ENCODE measurements at regions not wholly inside any gene's neighbourhood (a gene's known extent, or its start where the extent isn't known, plus 50 kb on each side); places are given as distances from the start of the nearest gene placed in this dataset.

DNA sequence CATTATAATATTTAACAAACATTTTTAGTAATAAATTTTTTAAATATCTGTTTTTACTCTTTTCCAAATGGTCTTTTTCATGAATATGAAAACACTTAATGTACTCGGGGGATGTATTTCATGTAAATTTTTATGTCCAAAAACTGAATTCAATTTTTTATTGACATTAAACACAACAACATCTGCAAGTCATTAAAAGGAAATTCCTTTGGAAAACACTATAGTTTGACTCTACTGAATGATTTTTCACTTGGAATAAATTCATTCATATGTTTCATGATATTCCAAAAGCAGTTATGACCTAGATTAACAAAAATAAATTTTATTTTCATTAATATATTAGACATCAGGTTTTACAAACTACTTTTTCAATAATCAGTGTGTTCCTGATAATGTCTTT is 239.8 kb upstream of the AGTR1 start:
- Histone ChIP-seq H3K4me3 (ENCODE audit: low read length) (no peak overlapping the region), H3K79me2 (replicated peaks; ENCODE audit: insufficient read depth, low read length) (no peaks in the 10 kb centered on the region), H3K9ac (ENCODE audit: low read length) (no peak overlapping the region), H3K27ac (ENCODE audit: low read length) (no peak overlapping the region), H4K20me1 (ENCODE audit: insufficient read depth) (no peaks in the 10 kb centered on the region), H3K27me3 (ENCODE audit: insufficient read depth, low read depth, low read length) (no peaks in the 10 kb centered on the region), H3F3A (ENCODE audit: insufficient read depth, low read length, poor library complexity, severe bottlenecking) (no peaks in the 10 kb centered on the region), H3K9me2 (ENCODE audit: insufficient read depth, low read length) (no peaks in the 10 kb centered on the region), H3K9me3 (ENCODE audit: low read length) (no peaks in the 10 kb centered on the region), H2AFZ (ENCODE audit: low read depth, low read length) (no peak overlapping the region), H3K4me2 (ENCODE audit: low read length) (no peak overlapping the region), H3K36me3 (ENCODE audit: insufficient read depth, low read length) (no peaks in the 10 kb centered on the region)
- no peak for TF ChIP-seq RAD21 (conservative IDR thresholded peaks at IDR 0.05)
- TF ChIP-seq EZH2 (IDR thresholded peaks at IDR 0.05; ENCODE audit: borderline replicate concordance, insufficient read depth, low read length, poor library complexity, severe bottlenecking) = no peak
- TF ChIP-seq EP300 (conservative IDR thresholded peaks at IDR 0.05; ENCODE audit: poor library complexity, severe bottlenecking) = no peak
- TF ChIP-seq POLR2AphosphoS5 (IDR thresholded peaks at IDR 0.05) = no peak
- no peak for TF ChIP-seq MXI1 (conservative IDR thresholded peaks at IDR 0.05; ENCODE audit: poor library complexity, severe bottlenecking)
- TF ChIP-seq SMC3 (conservative IDR thresholded peaks at IDR 0.05; ENCODE audit: poor library complexity) = no peak

GRCh38 chr3:148459931-148460513 is 237.7 kb upstream of the AGTR1 start:
- TF ChIP-seq SMC3 (conservative IDR thresholded peaks at IDR 0.05; ENCODE audit: poor library complexity) (no peak), EZH2 (IDR thresholded peaks at IDR 0.05; ENCODE audit: borderline replicate concordance, insufficient read depth, low read length, poor library complexity, severe bottlenecking) (no peak), RAD21 (conservative IDR thresholded peaks at IDR 0.05) (peak; percentile 41), TAF1 (IDR thresholded peaks at IDR 0.05; ENCODE audit: low read depth) (no peak), MXI1 (conservative IDR thresholded peaks at IDR 0.05; ENCODE audit: poor library complexity, severe bottlenecking) (no peak), EP300 (conservative IDR thresholded peaks at IDR 0.05; ENCODE audit: poor library complexity, severe bottlenecking) (no peak), POLR2AphosphoS5 (IDR thresholded peaks at IDR 0.05) (no peak)
- TF ChIP-seq, protein P1, sequence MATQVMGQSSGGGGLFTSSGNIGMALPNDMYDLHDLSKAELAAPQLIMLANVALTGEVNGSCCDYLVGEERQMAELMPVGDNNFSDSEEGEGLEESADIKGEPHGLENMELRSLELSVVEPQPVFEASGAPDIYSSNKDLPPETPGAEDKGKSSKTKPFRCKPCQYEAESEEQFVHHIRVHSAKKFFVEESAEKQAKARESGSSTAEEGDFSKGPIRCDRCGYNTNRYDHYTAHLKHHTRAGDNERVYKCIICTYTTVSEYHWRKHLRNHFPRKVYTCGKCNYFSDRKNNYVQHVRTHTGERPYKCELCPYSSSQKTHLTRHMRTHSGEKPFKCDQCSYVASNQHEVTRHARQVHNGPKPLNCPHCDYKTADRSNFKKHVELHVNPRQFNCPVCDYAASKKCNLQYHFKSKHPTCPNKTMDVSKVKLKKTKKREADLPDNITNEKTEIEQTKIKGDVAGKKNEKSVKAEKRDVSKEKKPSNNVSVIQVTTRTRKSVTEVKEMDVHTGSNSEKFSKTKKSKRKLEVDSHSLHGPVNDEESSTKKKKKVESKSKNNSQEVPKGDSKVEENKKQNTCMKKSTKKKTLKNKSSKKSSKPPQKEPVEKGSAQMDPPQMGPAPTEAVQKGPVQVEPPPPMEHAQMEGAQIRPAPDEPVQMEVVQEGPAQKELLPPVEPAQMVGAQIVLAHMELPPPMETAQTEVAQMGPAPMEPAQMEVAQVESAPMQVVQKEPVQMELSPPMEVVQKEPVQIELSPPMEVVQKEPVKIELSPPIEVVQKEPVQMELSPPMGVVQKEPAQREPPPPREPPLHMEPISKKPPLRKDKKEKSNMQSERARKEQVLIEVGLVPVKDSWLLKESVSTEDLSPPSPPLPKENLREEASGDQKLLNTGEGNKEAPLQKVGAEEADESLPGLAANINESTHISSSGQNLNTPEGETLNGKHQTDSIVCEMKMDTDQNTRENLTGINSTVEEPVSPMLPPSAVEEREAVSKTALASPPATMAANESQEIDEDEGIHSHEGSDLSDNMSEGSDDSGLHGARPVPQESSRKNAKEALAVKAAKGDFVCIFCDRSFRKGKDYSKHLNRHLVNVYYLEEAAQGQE (IDR thresholded peaks at IDR 0.05; ENCODE audit: borderline replicate concordance) = no peak
- TF ChIP-seq, protein P2, sequence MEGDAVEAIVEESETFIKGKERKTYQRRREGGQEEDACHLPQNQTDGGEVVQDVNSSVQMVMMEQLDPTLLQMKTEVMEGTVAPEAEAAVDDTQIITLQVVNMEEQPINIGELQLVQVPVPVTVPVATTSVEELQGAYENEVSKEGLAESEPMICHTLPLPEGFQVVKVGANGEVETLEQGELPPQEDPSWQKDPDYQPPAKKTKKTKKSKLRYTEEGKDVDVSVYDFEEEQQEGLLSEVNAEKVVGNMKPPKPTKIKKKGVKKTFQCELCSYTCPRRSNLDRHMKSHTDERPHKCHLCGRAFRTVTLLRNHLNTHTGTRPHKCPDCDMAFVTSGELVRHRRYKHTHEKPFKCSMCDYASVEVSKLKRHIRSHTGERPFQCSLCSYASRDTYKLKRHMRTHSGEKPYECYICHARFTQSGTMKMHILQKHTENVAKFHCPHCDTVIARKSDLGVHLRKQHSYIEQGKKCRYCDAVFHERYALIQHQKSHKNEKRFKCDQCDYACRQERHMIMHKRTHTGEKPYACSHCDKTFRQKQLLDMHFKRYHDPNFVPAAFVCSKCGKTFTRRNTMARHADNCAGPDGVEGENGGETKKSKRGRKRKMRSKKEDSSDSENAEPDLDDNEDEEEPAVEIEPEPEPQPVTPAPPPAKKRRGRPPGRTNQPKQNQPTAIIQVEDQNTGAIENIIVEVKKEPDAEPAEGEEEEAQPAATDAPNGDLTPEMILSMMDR (IDR thresholded peaks at IDR 0.05; ENCODE audit: poor library complexity, severe bottlenecking) = peak; percentile 41
- no peaks in the 10 kb centered on the region for H4K20me1 ChIP-seq (ENCODE audit: insufficient read depth)
- no peaks in the 10 kb centered on the region for H3F3A ChIP-seq (ENCODE audit: insufficient read depth, low read length, poor library complexity, severe bottlenecking)
- no peaks in the 10 kb centered on the region for H3K27me3 ChIP-seq (ENCODE audit: insufficient read depth, low read depth, low read length)
- no peaks in the 10 kb centered on the region for H3K9me2 ChIP-seq (ENCODE audit: insufficient read depth, low read length)
- no peak overlapping the region for H3K27ac ChIP-seq (ENCODE audit: low read length)
- H3K4me3 ChIP-seq (ENCODE audit: low read length) = no peak overlapping the region
- no peak overlapping the region for H2AFZ ChIP-seq (ENCODE audit: low read depth, low read length)
- no peaks in the 10 kb centered on the region for H3K9me3 ChIP-seq (ENCODE audit: low read length)
- no peaks in the 10 kb centered on the region for H3K36me3 ChIP-seq (ENCODE audit: insufficient read depth, low read length)
- H3K4me2 ChIP-seq (ENCODE audit: low read length) = no peak overlapping the region
- H3K9ac ChIP-seq (ENCODE audit: low read length) = no peak overlapping the region
- no peaks in the 10 kb centered on the region for H3K79me2 ChIP-seq (replicated peaks; ENCODE audit: insufficient read depth, low read length)
